ENCODE measurements at regions not wholly inside any gene's neighbourhood (a gene's known extent, or its start where the extent isn't known, plus 50 kb on each side); places are given as distances from the start of the nearest gene placed in this dataset.
"Not testable (repeated sequence)": the region's sequence is repeated elsewhere in the genome, so short reads cannot be mapped to it uniquely, and the experiment has no call there.

DNA sequence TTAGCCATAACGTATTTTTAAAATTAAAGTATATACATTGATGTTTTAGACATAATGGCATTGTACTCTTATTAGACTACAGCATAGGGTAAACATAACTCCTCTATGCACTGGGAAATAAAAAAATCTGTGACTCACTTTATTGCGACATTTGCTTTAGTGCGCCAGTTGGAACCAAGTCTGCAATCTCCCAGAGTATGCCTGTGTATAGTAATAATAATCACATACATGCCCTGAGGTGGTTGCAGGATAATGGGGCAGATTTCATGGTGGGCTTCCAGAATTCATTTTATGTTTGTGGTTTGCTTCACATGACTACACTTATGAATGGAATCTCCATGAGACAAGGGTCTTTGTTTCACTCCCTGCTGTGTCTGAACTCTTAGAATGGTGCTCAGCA, 66.9 kb upstream of the N4BP1 start:
- Histone ChIP-seq H3K9ac (ENCODE audit: low read depth in 1 of 2, low read length in 2 of 2) (no peak overlapping the region), H3K4me1 (ENCODE audit: control insufficient read depth in 4 of 4, insufficient read depth in 4 of 4, low read length in 3 of 4) (no peaks in the 10 kb centered on the region), H3K27me3 (ENCODE audit: control insufficient read depth in 4 of 4, insufficient read depth in 4 of 4, low read length in 3 of 4) (no peaks in the 10 kb centered on the region), H3K9me3 (ENCODE audit: control insufficient read depth in 4 of 4, low read length in 3 of 4) (peaks cover 0 to 1% (median 0%) of the 10 kb centered on the region in 4 donors), H3K27ac (ENCODE audit: low read depth in 1 of 2, low read length in 2 of 2) (no peak overlapping the region), H3K4me3 (ENCODE audit: low read depth in 1 of 3, low read length in 3 of 3) (no peak overlapping the region), H3K36me3 (ENCODE audit: control insufficient read depth in 4 of 4, insufficient read depth in 3 of 4, low read depth in 1 of 4, low read length in 3 of 4) (no peaks in the 10 kb centered on the region)
- no peak for DNase-seq (ENCODE audit: low spot score)
- TF ChIP-seq SP1 (IDR thresholded peaks at IDR 0.05) = no peak
- TF ChIP-seq YY1 (IDR thresholded peaks at IDR 0.05) = no peak
- TF ChIP-seq, protein P1, sequence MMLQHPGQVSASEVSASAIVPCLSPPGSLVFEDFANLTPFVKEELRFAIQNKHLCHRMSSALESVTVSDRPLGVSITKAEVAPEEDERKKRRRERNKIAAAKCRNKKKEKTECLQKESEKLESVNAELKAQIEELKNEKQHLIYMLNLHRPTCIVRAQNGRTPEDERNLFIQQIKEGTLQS (IDR thresholded peaks at IDR 0.05) = no peak
- TF ChIP-seq HNF4A (conservative IDR thresholded peaks at IDR 0.05) = no peak
- TF ChIP-seq, protein P2, sequence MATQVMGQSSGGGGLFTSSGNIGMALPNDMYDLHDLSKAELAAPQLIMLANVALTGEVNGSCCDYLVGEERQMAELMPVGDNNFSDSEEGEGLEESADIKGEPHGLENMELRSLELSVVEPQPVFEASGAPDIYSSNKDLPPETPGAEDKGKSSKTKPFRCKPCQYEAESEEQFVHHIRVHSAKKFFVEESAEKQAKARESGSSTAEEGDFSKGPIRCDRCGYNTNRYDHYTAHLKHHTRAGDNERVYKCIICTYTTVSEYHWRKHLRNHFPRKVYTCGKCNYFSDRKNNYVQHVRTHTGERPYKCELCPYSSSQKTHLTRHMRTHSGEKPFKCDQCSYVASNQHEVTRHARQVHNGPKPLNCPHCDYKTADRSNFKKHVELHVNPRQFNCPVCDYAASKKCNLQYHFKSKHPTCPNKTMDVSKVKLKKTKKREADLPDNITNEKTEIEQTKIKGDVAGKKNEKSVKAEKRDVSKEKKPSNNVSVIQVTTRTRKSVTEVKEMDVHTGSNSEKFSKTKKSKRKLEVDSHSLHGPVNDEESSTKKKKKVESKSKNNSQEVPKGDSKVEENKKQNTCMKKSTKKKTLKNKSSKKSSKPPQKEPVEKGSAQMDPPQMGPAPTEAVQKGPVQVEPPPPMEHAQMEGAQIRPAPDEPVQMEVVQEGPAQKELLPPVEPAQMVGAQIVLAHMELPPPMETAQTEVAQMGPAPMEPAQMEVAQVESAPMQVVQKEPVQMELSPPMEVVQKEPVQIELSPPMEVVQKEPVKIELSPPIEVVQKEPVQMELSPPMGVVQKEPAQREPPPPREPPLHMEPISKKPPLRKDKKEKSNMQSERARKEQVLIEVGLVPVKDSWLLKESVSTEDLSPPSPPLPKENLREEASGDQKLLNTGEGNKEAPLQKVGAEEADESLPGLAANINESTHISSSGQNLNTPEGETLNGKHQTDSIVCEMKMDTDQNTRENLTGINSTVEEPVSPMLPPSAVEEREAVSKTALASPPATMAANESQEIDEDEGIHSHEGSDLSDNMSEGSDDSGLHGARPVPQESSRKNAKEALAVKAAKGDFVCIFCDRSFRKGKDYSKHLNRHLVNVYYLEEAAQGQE (IDR thresholded peaks at IDR 0.05) = no peak
- no peak for TF ChIP-seq TAF1 (conservative IDR thresholded peaks at IDR 0.05)
- no peak for TF ChIP-seq HNF4G (IDR thresholded peaks at IDR 0.05)
- TF ChIP-seq, protein P3, sequence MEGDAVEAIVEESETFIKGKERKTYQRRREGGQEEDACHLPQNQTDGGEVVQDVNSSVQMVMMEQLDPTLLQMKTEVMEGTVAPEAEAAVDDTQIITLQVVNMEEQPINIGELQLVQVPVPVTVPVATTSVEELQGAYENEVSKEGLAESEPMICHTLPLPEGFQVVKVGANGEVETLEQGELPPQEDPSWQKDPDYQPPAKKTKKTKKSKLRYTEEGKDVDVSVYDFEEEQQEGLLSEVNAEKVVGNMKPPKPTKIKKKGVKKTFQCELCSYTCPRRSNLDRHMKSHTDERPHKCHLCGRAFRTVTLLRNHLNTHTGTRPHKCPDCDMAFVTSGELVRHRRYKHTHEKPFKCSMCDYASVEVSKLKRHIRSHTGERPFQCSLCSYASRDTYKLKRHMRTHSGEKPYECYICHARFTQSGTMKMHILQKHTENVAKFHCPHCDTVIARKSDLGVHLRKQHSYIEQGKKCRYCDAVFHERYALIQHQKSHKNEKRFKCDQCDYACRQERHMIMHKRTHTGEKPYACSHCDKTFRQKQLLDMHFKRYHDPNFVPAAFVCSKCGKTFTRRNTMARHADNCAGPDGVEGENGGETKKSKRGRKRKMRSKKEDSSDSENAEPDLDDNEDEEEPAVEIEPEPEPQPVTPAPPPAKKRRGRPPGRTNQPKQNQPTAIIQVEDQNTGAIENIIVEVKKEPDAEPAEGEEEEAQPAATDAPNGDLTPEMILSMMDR (IDR thresholded peaks at IDR 0.05; ENCODE audit: low read depth, low read length, missing input control) = no peak
- TF ChIP-seq, protein P4, sequence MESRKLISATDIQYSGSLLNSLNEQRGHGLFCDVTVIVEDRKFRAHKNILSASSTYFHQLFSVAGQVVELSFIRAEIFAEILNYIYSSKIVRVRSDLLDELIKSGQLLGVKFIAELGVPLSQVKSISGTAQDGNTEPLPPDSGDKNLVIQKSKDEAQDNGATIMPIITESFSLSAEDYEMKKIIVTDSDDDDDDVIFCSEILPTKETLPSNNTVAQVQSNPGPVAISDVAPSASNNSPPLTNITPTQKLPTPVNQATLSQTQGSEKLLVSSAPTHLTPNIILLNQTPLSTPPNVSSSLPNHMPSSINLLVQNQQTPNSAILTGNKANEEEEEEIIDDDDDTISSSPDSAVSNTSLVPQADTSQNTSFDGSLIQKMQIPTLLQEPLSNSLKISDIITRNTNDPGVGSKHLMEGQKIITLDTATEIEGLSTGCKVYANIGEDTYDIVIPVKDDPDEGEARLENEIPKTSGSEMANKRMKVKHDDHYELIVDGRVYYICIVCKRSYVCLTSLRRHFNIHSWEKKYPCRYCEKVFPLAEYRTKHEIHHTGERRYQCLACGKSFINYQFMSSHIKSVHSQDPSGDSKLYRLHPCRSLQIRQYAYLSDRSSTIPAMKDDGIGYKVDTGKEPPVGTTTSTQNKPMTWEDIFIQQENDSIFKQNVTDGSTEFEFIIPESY (IDR thresholded peaks at IDR 0.05) = no peak
- no peak for TF ChIP-seq FOXA1 (IDR thresholded peaks at IDR 0.05)
- no peak for TF ChIP-seq RXRA (IDR thresholded peaks at IDR 0.05)
- no peak for TF ChIP-seq RAD21 (IDR thresholded peaks at IDR 0.05)
- TF ChIP-seq GABPA (IDR thresholded peaks at IDR 0.05 in 1 of 2, conservative IDR thresholded peaks at IDR 0.05 in 1 of 2) = no peak
- no peak for TF ChIP-seq EGR1 (IDR thresholded peaks at IDR 0.05; ENCODE audit: low read depth in 2 of 2)
- no peak for TF ChIP-seq JUND (IDR thresholded peaks at IDR 0.05)
- no peak for TF ChIP-seq FOXA2 (IDR thresholded peaks at IDR 0.05)
- TF ChIP-seq, protein P5, sequence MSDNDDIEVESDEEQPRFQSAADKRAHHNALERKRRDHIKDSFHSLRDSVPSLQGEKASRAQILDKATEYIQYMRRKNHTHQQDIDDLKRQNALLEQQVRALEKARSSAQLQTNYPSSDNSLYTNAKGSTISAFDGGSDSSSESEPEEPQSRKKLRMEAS (IDR thresholded peaks at IDR 0.05) = no peak
- WGBS = 92% methylated on average over 3 of the region's 3 CpGs

DNA sequence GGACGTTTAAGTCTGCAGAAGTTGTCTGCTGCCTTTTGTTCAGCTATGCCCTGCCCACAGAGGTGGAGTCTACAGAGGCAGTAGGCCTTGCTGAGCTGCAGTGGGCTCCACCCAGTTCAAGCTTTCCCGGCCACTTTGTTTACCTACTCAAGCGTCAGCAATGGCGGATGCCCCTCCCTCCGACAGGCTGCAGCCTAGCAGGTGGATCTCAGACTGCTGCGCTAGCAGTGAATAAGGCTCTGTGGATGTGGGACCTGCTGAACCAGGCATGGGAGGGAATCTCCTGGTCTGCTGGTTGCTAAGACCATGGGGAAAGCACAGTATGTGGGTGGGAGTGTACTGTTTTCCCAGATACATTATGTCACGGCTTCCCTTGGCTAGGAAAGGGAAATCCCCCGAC, 58.2 kb upstream of the N4BP1 start:
- H3K27me3 ChIP-seq (ENCODE audit: control insufficient read depth in 4 of 4, insufficient read depth in 4 of 4, low read length in 3 of 4); H3K4me3 ChIP-seq (ENCODE audit: low read depth in 1 of 3, low read length in 3 of 3); H3K9me3 ChIP-seq (ENCODE audit: control insufficient read depth in 4 of 4, low read length in 3 of 4); H3K4me1 ChIP-seq (ENCODE audit: control insufficient read depth in 4 of 4, insufficient read depth in 4 of 4, low read length in 3 of 4); H3K9ac ChIP-seq (ENCODE audit: low read depth in 1 of 2, low read length in 2 of 2); H3K36me3 ChIP-seq (ENCODE audit: control insufficient read depth in 4 of 4, insufficient read depth in 3 of 4, low read depth in 1 of 4, low read length in 3 of 4); H3K27ac ChIP-seq (ENCODE audit: low read depth in 1 of 2, low read length in 2 of 2); DNase-seq (ENCODE audit: low spot score): not testable (repeated sequence)
- WGBS = 69% methylated on average over 8 of the region's 8 CpGs
